Tibial artery (tissue), 4 donors: ENCODE measurements at regions not wholly inside any gene's neighbourhood (a gene's known extent, or its start where the extent isn't known, plus 50 kb on each side); places are given as distances from the start of the nearest gene placed in this dataset.

Source experiments
- DNase-seq, 2 donors: peaks; one replicate each; pipeline ENCODE4 v3.0.0-alpha.2; 2019
- H3K27ac ChIP-seq, 2 donors: fragments of 200-600 bp; sonication (generic) in 1 of 2; 1 replicate in 1 of 2; 2 replicates in 1 of 2; pipeline ENCODE4 v1.5.1; 2018 to 2019; ENCODE audit warnings: mild to moderate bottlenecking in 1 of 2
- H3K27me3 ChIP-seq, 2 donors: fragments of 200-600 bp; sonication (generic) in 1 of 2; one replicate each; pipeline versions ENCODE4 v1.5.1 to v1.6.0; 2016 to 2019
- H3K36me3 ChIP-seq, 3 donors: fragments of 200-600 bp; sonication (generic) in 2 of 3; one replicate each; pipeline ENCODE4 v1.5.1; 2016 to 2019; ENCODE audit warnings: mild to moderate bottlenecking in 2 of 3
- H3K4me1 ChIP-seq, 4 donors: fragments of 200-600 bp; sonication (generic) in 2 of 4; 1 replicate in 3 of 4; 2 replicates in 1 of 4; pipeline ENCODE4 v1.5.1; 2016 to 2019
- H3K4me3 ChIP-seq, 2 donors: fragments of 200-600 bp; sonication (generic) in 1 of 2; 1 replicate in 1 of 2; 2 replicates in 1 of 2; pipeline ENCODE4 v1.5.1; 2018 to 2019; ENCODE audit warnings: mild to moderate bottlenecking in 2 of 2
- H3K9me3 ChIP-seq, 3 donors: fragments of 200-600 bp; sonication (generic) in 1 of 3; one replicate each; pipeline ENCODE4 v1.5.1; 2016 to 2019
- intact Hi-C: fragments of 100-400 bp; cut with DNase I; formaldehyde crosslinking; loops from one replicate; pipeline ENCODE4 v1.15.0; 2023; ENCODE audit warnings: low total_unique reads
- TF ChIP-seq, protein P1 (sequence below), 2 experiments: fragments of 200-600 bp in 1 of 2; fragments of 450-650 bp in 1 of 2; IDR thresholded peaks; one replicate each; pipeline ENCODE4 v1.5.1; 2017 to 2019; ENCODE audit warnings: antibody characterized with exemption in 2 of 2, mild to moderate bottlenecking in 1 of 2, moderate library complexity in 1 of 2

DNA sequence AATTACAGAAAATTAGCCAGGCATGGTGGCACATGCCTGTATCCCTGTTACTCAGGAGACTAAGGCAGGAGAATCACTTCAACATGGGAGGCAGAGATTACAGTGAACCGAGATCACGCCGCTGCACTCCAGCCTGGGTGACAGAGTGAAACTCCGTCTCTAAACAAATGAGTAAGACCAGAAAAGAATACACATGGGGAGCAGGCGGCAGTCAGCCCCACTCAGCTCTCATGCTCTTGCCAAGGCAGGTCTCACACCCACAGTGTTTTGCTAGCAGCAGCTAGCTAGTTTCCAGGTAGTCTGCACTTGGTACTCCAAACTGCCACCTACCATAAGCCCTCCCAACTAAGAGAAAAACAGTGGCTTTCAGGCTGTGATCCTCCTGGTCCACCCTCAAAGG lies 722.3 kb upstream of the CTNND2 start:
- H3K4me3 ChIP-seq: no peak overlapping the region
- TF ChIP-seq, protein P1, sequence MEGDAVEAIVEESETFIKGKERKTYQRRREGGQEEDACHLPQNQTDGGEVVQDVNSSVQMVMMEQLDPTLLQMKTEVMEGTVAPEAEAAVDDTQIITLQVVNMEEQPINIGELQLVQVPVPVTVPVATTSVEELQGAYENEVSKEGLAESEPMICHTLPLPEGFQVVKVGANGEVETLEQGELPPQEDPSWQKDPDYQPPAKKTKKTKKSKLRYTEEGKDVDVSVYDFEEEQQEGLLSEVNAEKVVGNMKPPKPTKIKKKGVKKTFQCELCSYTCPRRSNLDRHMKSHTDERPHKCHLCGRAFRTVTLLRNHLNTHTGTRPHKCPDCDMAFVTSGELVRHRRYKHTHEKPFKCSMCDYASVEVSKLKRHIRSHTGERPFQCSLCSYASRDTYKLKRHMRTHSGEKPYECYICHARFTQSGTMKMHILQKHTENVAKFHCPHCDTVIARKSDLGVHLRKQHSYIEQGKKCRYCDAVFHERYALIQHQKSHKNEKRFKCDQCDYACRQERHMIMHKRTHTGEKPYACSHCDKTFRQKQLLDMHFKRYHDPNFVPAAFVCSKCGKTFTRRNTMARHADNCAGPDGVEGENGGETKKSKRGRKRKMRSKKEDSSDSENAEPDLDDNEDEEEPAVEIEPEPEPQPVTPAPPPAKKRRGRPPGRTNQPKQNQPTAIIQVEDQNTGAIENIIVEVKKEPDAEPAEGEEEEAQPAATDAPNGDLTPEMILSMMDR (IDR thresholded peaks at IDR 0.05): no peak
- H3K36me3 ChIP-seq: no peaks in the 10 kb centered on the region
- intact Hi-C loops: no loop called here
- no peaks in the 10 kb centered on the region for H3K4me1 ChIP-seq
- no peaks in the 10 kb centered on the region for H3K27me3 ChIP-seq
- H3K27ac ChIP-seq: no peak overlapping the region
- no peaks in the 10 kb centered on the region for H3K9me3 ChIP-seq
- DNase-seq: no peak

DNA sequence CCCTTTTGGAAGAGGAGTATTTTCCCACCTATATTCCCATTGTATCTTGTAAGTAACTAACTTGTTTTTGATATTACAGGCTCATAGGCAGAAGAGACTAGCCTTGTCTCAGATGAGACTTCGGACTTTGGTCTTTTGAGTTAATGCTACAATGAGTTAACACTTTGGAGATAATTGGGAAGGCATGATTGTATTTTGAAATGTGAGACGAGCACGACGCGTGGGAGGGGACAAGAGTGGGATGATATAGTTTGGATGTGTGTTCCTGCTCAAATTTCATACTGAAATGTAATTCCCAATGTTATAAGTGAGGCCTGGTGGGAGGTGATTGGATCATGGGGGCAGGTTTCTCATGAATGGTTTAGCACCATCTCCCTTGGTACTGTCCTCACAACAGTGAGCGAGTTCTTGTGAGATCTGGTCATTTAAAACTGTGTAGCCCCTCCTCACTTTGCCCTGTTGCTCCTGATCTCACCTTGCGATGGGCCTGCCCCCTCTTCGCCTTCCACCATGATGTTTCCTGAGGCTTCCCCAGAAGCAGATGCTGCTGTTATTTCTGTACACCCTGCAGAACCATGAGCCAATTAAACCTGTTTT lies 721.5 kb upstream of the CTNND2 start:
- no peak overlapping the region for H3K27ac ChIP-seq
- no peak overlapping the region for H3K4me3 ChIP-seq
- H3K36me3 ChIP-seq: no peaks in the 10 kb centered on the region
- H3K27me3 ChIP-seq: no peaks in the 10 kb centered on the region
- DNase-seq: no peak
- no peaks in the 10 kb centered on the region for H3K9me3 ChIP-seq
- intact Hi-C loops: no loop called here
- H3K4me1 ChIP-seq: no peaks in the 10 kb centered on the region
- TF ChIP-seq, protein P1 (IDR thresholded peaks at IDR 0.05): no peak

DNA sequence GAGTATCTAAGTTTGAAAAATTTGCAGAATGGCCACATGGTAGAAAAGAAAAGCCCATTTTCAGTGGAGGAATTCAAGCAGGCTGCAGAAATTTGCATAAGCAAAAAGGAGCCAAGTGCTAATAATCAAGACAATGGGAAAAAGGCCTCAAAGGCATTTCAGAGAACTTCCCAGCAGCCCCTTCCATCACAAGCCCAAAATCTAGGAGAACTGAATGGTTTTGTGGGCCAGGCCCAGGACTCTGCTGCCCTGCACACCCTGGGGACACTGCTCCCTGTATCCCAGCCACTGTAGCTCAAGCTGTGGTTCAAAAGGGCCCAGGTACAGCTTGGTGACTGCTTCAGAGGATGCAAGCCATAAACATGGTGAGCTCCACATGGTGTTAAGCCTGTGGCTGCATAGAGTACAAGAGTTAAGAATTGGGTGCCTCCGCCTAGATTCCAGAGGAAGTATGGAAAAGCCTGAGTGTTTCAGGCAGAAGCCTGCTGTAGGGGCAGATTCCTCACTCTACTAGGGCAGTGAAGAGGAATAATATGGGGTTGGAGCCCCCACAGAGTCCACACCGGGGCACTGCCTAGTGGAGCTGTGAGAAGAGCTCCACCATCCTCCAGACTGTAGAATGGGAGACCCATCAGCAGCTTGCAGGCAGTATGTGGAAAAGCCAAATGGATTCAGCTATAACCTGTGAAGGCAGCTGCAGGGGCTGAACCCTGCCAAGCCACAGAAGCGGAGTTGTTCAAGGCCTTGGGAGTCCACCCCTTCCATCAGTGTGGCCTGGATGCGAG lies 720.7 kb upstream of the CTNND2 start:
- no peaks in the 10 kb centered on the region for H3K36me3 ChIP-seq
- no peaks in the 10 kb centered on the region for H3K9me3 ChIP-seq
- TF ChIP-seq, protein P1 (IDR thresholded peaks at IDR 0.05): no peak

DNA sequence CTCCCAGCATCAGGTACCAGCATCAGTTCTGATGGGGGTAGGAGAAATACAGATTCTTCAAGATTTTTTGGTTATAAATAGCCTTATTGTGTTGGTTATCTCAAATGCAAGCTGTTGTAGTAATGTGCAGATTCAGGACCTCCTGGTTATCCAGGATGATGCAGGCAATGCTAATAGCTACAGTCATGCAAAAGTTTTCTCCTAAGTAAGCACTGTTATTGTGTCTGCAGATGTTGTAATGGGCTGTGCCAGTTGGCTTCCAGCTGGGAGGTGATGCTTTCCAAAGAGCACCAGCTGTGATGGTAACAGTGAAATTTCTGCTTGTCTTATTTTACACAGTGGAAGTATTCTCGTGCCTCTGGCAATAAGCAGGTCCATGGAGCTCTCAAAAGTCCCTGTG lies 719.2 kb upstream of the CTNND2 start:
- Histone ChIP-seq H3K27ac (no peak overlapping the region), H3K27me3 (no peaks in the 10 kb centered on the region), H3K4me3 (no peak overlapping the region), H3K4me1 (no peaks in the 10 kb centered on the region), H3K36me3 (no peaks in the 10 kb centered on the region), H3K9me3 (peaks cover 0 to under 1% (median 0%) of the 10 kb centered on the region in 3 donors)
- no peak for DNase-seq
- intact Hi-C loops: no loop called here
- TF ChIP-seq, protein P1 (IDR thresholded peaks at IDR 0.05): no peak

More for the DNA sequence above, 720.7 kb upstream of the CTNND2 start:
- no peak for DNase-seq
- H3K4me3 ChIP-seq: no peak overlapping the region
- H3K27me3 ChIP-seq: no peaks in the 10 kb centered on the region
- H3K27ac ChIP-seq: no peak overlapping the region
- intact Hi-C loops: no loop called here
- H3K4me1 ChIP-seq: no peaks in the 10 kb centered on the region

DNA sequence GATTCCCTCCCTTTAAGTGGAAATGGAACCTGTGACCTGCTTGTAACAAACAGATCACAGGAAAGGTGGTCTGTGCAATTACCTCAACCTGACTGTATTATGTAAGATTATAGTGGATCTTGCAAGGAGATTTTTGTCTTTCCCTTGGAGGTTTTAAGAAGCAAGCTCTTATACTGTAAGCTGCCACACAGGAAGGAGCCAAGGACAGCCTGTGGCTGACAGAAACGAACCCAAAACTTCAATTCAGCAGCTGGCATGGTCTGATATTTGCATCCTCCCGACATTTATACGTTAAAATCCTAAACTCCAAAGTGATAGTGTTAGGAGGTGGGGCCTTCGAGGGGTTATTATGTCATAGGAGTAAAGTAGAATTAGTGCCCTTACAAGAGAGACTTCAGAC lies 711.8 kb upstream of the CTNND2 start:
- no peak overlapping the region for H3K27ac ChIP-seq
- H3K9me3 ChIP-seq: peaks cover 0 to 5% (median 0%) of the 10 kb centered on the region in 3 donors
- H3K36me3 ChIP-seq: no peaks in the 10 kb centered on the region
- intact Hi-C loops: no loop called here
- no peak overlapping the region for H3K4me3 ChIP-seq
- no peaks in the 10 kb centered on the region for H3K4me1 ChIP-seq
- no peak for DNase-seq
- H3K27me3 ChIP-seq: no peaks in the 10 kb centered on the region
- TF ChIP-seq, protein P1 (IDR thresholded peaks at IDR 0.05): no peak
